Mammary epithelial cell (primary cell): ENCODE measurements at regions not wholly inside any gene's neighbourhood (a gene's known extent, or its start where the extent isn't known, plus 50 kb on each side); places are given as distances from the start of the nearest gene placed in this dataset.

Experiments
- EZH2 ChIP-seq: IDR thresholded peaks from 2 replicates; pipeline ENCODE4 v1.6.1; 2012; ENCODE audit warnings: low read length, inconsistent platforms, borderline replicate concordance
- TF ChIP-seq, protein P1 (sequence below), 2 donors: IDR thresholded peaks in 1 of 2; conservative IDR thresholded peaks in 1 of 2; 2 replicates each; pipeline ENCODE4 v1.5.1; 2011 to 2012; ENCODE audit warnings: inconsistent platforms in 2 of 2, low read length in 2 of 2, mild to moderate bottlenecking in 2 of 2, control low read depth in 1 of 2, low read depth in 1 of 2; ENCODE audit not compliant: insufficient read depth in 1 of 2; ENCODE audit errors: extremely low read depth in 1 of 2

- TF ChIP-seq EZH2: no peak
- TF ChIP-seq, protein P1, sequence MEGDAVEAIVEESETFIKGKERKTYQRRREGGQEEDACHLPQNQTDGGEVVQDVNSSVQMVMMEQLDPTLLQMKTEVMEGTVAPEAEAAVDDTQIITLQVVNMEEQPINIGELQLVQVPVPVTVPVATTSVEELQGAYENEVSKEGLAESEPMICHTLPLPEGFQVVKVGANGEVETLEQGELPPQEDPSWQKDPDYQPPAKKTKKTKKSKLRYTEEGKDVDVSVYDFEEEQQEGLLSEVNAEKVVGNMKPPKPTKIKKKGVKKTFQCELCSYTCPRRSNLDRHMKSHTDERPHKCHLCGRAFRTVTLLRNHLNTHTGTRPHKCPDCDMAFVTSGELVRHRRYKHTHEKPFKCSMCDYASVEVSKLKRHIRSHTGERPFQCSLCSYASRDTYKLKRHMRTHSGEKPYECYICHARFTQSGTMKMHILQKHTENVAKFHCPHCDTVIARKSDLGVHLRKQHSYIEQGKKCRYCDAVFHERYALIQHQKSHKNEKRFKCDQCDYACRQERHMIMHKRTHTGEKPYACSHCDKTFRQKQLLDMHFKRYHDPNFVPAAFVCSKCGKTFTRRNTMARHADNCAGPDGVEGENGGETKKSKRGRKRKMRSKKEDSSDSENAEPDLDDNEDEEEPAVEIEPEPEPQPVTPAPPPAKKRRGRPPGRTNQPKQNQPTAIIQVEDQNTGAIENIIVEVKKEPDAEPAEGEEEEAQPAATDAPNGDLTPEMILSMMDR (conservative IDR thresholded peaks at IDR 0.05 in 1 of 2, IDR thresholded peaks at IDR 0.05 in 1 of 2; ENCODE audit: extremely low read depth in 1 of 2, insufficient read depth in 1 of 2, low read depth in 1 of 2, low read length in 2 of 2): no peak
Measured at GRCh38 chr2:82797469-82797868, 1661.6 kb downstream of the SUCLG1 start.
